ENCODE measurements at regions not wholly inside any gene's neighbourhood (a gene's known extent, or its start where the extent isn't known, plus 50 kb on each side); places are given as distances from the start of the nearest gene placed in this dataset.

GRCh38 chr2:122886479-122887145 is 1131.2 kb downstream of the TSN start:
- DNase-seq (ENCODE audit: low spot score) = no peak
- H3K4me1 Mint-ChIP-seq (ENCODE audit: unreplicated experiment) = no peaks in the 10 kb centered on the region

DNA sequence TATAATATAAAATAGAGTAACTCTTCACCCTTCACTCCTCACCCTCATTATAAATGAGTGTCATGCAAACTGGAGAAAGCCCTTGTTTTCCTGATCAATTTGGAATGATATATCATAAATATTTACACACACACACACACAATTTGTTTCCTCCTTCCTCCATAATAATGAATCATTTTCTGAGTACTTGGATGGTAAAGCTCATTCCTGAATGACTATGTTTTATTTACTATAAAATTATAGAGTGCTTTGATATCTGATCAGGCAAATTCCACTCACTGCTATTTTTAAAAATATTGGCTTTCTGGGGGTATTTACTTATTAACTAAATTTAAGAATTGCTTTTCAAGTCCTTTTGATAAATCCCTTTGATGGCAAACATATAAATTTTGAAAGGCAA is 1125.5 kb upstream of the CNTNAP5 start:
- DNase-seq (ENCODE audit: low spot score) = no peak
- no peaks in the 10 kb centered on the region for H3K36me3 Mint-ChIP-seq (ENCODE audit: low read depth, unreplicated experiment)
- H3K4me3 Mint-ChIP-seq (ENCODE audit: unreplicated experiment) = no peak overlapping the region
- H3K4me1 Mint-ChIP-seq (ENCODE audit: unreplicated experiment) = no peaks in the 10 kb centered on the region
- no peak overlapping the region for H3K27ac Mint-ChIP-seq (ENCODE audit: unreplicated experiment)
- no peaks in the 10 kb centered on the region for H3K9me3 Mint-ChIP-seq (ENCODE audit: unreplicated experiment)
- TF ChIP-seq CTCF (IDR thresholded peaks at IDR 0.05; ENCODE audit: unreplicated experiment) = no peak
- H3K27me3 Mint-ChIP-seq (ENCODE audit: unreplicated experiment) = no peaks in the 10 kb centered on the region

More at GRCh38 chr2:122886479-122887145, 1131.2 kb downstream of the TSN start:
- H3K4me3 Mint-ChIP-seq (ENCODE audit: unreplicated experiment) = no peak overlapping the region
- no peak for TF ChIP-seq CTCF (IDR thresholded peaks at IDR 0.05; ENCODE audit: unreplicated experiment)
- H3K27ac Mint-ChIP-seq (ENCODE audit: unreplicated experiment) = no peak overlapping the region
- no peaks in the 10 kb centered on the region for H3K27me3 Mint-ChIP-seq (ENCODE audit: unreplicated experiment)
- no peaks in the 10 kb centered on the region for H3K36me3 Mint-ChIP-seq (ENCODE audit: low read depth, unreplicated experiment)
- no peaks in the 10 kb centered on the region for H3K9me3 Mint-ChIP-seq (ENCODE audit: unreplicated experiment)

GRCh38 chr2:122905431-122905830 is 1119.7 kb upstream of the CNTNAP5 start:
- no peaks in the 10 kb centered on the region for H3K4me1 Mint-ChIP-seq (ENCODE audit: unreplicated experiment)
- H3K9me3 Mint-ChIP-seq (ENCODE audit: unreplicated experiment) = no peaks in the 10 kb centered on the region
- no peak overlapping the region for H3K27ac Mint-ChIP-seq (ENCODE audit: unreplicated experiment)
- DNase-seq (ENCODE audit: low spot score) = no peak
- H3K27me3 Mint-ChIP-seq (ENCODE audit: unreplicated experiment) = no peaks in the 10 kb centered on the region
- no peaks in the 10 kb centered on the region for H3K36me3 Mint-ChIP-seq (ENCODE audit: low read depth, unreplicated experiment)
- H3K4me3 Mint-ChIP-seq (ENCODE audit: unreplicated experiment) = no peak overlapping the region
- TF ChIP-seq CTCF (IDR thresholded peaks at IDR 0.05; ENCODE audit: unreplicated experiment) = no peak

GRCh38 chr2:122908159-122908558 is 1116.9 kb upstream of the CNTNAP5 start:
- H3K36me3 Mint-ChIP-seq (ENCODE audit: low read depth, unreplicated experiment) = no peaks in the 10 kb centered on the region
- H3K9me3 Mint-ChIP-seq (ENCODE audit: unreplicated experiment) = no peaks in the 10 kb centered on the region
- no peak for TF ChIP-seq CTCF (IDR thresholded peaks at IDR 0.05; ENCODE audit: unreplicated experiment)
- DNase-seq (ENCODE audit: low spot score) = no peak
- H3K27ac Mint-ChIP-seq (ENCODE audit: unreplicated experiment) = no peak overlapping the region
- no peaks in the 10 kb centered on the region for H3K27me3 Mint-ChIP-seq (ENCODE audit: unreplicated experiment)
- no peak overlapping the region for H3K4me3 Mint-ChIP-seq (ENCODE audit: unreplicated experiment)
- no peaks in the 10 kb centered on the region for H3K4me1 Mint-ChIP-seq (ENCODE audit: unreplicated experiment)

DNA sequence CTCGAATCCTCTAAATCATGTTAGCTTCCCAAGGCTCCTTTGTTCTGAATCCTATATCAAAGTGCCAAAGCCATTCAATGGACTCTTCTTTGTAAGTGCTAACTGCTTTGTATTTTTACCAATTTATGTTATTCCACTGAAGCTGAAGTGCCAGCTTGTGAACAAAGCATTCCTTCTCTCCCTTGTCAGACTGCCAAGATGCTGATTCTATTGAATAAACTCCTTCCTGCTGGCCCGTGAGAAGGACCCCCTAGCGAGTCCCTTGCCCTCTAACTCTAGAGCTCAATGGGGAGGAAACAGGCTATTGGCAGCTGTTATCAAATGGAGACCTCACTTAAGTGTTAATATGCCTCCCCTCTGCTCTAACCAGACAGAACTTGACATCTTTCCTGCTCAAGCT is 1097.9 kb upstream of the CNTNAP5 start:
- Mint-ChIP-seq H3K4me1 (ENCODE audit: unreplicated experiment) (no peaks in the 10 kb centered on the region), H3K9me3 (ENCODE audit: unreplicated experiment) (peaks cover 6% of the 10 kb centered on the region), H3K27me3 (ENCODE audit: unreplicated experiment) (no peaks in the 10 kb centered on the region), H3K4me3 (ENCODE audit: unreplicated experiment) (no peak overlapping the region), H3K27ac (ENCODE audit: unreplicated experiment) (no peak overlapping the region), H3K36me3 (ENCODE audit: low read depth, unreplicated experiment) (peaks cover 5% of the 10 kb centered on the region)
- no peak for DNase-seq (ENCODE audit: low spot score)
- TF ChIP-seq CTCF (IDR thresholded peaks at IDR 0.05; ENCODE audit: unreplicated experiment) = no peak

Data from endothelial cell (in vitro differentiated cells).